ENCODE measurements at regions not wholly inside any gene's neighbourhood (a gene's known extent, or its start where the extent isn't known, plus 50 kb on each side); places are given as distances from the start of the nearest gene placed in this dataset.
"Not testable (repeated sequence)": the region's sequence is repeated elsewhere in the genome, so short reads cannot be mapped to it uniquely, and the experiment has no call there.

GRCh38 chr2:116776556-116776955 is 1037.9 kb upstream of the DDX18 start:
- no peak for DNase-seq

DNA sequence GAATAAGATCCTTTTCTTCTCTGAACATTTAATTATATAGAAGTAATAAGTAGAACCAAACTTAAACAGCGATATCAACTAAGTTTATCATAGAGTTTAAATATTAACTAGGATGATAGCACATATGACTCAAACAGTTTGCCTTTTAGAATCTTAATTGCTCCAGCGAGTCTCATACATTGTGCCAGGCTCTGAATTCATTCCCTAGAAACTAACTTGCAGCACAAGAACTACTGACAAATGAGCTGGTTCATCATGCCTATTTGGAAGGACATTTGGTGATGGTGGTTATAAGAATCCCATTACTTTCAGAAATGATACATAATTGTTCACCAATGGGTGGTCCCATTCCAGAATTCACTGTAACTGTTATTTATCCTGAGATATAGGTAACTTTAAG is 1026.6 kb upstream of the DDX18 start:
- no peak for DNase-seq

DNA sequence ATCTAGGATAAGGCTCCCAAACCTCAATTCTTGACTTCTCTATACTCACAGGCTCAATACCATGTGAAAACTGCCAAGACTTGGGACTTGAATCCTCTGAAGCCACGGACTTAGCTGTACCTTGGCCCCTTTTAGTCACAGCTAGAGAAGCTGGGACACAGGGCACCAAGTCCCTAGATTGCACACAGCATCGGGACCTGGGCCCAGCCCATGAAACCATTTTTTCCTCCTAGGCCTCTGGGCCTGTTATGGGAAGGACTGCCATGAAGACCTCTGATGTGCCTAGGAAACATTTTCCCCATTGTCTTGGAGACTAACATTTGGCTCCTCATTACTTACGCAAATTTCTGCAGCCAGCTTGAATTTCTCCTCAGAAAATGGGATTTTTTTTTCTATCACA is 1011.8 kb upstream of the DDX18 start:
- DNase-seq, result no peak

- DNase-seq, result no peak
Observed at GRCh38 chr2:116804901-116805300, 1009.6 kb upstream of the DDX18 start.

- not testable (repeated sequence) for DNase-seq
Observed at GRCh38 chr2:116806505-116806904, 1008.0 kb upstream of the DDX18 start.

- no peak for DNase-seq
Observed at GRCh38 chr2:116809109-116809508, 1005.4 kb upstream of the DDX18 start.

DNA sequence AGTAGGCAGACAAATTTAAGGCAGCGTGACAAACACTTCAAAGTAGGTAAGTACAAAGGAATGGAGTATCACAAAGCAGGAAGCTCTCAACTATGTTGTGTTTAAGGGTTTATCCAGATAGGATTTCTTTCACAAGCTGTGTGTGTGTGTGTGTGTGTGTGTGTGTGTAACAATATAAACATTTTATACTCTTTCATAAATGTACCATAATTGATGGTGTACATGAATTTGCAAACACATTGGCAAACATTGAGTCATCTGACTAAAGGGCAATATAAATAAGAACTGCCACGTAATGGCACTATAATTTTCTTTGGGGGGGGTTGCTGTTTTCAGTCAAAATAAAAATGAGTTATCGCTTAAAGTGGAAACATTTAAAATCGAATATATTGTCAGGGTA is 1004.4 kb upstream of the DDX18 start:
- DNase-seq, result no peak

DNA sequence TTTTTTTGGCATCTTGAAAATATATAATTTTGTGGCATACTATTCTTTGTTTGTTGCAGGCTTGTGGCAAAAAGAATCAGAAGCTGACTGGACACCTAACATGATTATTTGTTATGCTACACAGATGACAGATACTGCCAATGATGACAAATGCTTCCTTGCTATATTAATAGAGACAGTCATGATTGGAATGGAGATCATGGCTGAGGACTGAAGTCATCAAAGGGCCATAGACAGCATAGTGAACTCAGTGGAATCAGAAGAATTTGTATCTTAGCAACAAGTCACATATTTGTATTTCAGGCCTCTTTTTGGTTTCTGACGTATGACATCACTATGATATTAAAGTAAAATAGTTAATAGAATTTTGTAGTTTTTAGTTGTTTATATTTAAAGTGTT is 1003.8 kb upstream of the DDX18 start:
- no peak for DNase-seq

GRCh38 chr2:116819355-116819754 is 995.1 kb upstream of the DDX18 start:
- DNase-seq, result no peak

DNA sequence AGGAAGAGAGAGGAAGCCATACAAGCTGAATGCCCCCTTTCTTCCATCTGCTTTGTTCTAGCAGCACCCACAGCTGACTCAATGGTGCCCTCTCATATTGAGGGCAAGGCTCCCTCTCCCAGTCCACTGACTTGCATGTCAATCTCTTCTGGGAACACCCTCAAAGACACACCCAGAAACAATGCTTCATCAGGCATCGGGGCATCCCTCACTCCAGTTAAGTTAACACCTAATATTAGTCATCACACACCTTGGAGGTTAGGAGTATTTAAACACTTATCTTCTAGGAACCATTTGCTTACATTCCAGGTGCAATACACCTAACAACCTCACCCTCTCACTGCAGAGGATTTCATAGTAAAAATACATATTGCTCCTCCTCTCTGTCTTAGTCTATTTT is 993.5 kb upstream of the DDX18 start:
- DNase-seq, result no peak

- DNase-seq, result not testable (repeated sequence)
Observed at GRCh38 chr2:116829543-116829942, 984.9 kb upstream of the DDX18 start.

GRCh38 chr2:116832148-116832547 is 982.3 kb upstream of the DDX18 start:
- no peak for DNase-seq

GRCh38 chr2:116833052-116833451 is 981.4 kb upstream of the DDX18 start:
- DNase-seq, result no peak

GRCh38 chr2:116842164-116842563 is 972.3 kb upstream of the DDX18 start:
- no peak for DNase-seq

DNA sequence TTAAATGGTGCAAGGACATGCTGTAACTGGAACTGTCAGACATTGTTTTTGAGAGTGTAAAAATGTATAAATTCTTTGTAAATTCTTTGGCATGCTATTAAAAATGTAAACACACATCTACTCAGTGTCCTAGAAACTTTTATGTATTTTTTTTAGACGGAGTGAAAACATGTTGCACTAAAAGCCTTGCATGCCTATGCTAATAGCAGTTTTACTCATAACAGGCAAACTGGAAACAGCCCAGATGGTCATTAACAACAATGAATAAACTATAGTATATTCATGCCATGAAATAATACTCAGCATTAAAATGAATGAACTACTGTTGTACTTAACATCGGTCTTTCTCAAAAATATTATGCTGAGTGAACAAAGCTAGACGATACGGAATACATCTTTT is 954.8 kb upstream of the DDX18 start:
- no peak for DNase-seq

GRCh38 chr2:116874021-116874420 is 940.5 kb upstream of the DDX18 start:
- no peak for DNase-seq

- DNase-seq, result no peak
Observed at GRCh38 chr2:116877274-116877673, 937.2 kb upstream of the DDX18 start.

- no peak for DNase-seq
Observed at GRCh38 chr2:116877944-116878343, 936.5 kb upstream of the DDX18 start.

GRCh38 chr2:116879650-116880160 is 934.8 kb upstream of the DDX18 start:
- DNase-seq, result no peak

DNA sequence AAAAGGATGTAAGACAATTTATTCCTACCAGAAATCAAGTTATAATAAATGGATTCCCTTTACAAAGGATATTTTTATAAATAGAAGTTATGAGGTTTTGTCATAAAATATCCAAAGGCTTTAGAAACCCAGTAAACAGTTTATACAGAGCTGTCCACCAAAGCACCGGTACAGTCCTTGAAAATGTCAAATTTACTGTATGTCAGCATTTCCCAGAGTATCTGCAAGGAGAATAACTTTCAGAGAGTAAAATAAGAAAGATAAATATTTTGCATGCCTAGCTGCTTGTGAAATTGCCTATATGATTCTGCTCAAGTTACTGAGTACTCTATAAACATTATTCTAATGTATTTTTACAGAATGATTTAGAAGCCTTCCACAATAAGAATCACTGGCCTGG is 923.3 kb upstream of the DDX18 start:
- no peak for DNase-seq

DNA sequence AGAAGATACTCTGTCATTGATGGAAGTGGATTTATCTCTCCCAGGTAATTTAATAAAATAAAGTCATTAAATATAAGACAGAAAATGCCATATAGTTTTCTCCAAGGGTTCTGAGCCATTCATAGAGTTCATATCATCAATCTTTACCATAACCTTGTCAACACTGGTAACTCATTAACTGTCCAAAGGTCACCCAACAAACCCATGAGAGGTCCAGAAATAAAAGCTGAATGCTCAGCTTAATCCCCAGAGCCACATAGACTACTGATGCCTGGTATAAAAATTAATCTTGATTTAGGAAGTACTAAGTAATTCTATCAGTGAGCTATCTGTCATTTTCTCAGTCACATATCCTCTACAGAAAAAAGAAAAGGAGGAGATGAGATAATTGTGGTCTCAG is 903.0 kb upstream of the DDX18 start:
- no peak for DNase-seq

GRCh38 chr2:116915673-116916072 is 898.8 kb upstream of the DDX18 start:
- no peak for DNase-seq

DNA sequence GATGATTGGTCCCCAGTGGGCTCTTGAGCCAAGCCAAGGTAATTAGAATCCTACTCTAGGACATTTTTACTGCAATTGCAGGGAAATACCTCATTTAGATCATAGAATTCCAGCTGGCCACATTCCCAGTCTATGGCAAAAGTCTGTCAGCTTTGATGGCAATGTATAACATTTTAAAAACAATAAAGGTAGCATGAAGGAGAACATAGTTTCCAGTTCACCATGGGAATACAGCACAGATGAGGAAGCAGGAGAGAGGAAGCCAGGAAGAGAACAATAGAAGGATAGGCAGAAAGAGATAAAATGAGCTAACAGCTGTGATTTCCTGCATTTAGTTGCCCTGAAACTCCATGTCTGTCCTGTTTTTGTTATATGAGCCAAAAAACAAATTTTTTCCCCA is 897.3 kb upstream of the DDX18 start:
- no peak for DNase-seq

DNA sequence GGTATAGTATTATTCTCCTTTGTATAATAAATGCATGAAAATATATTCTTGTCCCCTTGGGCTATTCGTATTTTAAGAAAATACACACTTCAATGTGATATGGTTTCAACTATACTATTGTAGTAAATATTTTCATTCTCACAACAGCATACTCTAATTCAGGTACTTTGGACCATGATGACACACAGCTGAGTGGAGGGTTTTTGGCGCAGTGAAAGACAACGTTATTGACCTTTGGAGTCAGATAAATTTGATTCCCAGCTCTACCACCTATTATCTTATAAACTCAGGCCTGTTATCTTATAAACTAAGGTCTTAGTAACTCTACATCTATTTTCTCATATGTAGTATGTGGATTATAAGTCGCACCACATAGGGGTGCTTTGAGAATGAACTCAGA is 895.9 kb upstream of the DDX18 start:
- no peak for DNase-seq

GRCh38 chr2:116922414-116922813 is 892.1 kb upstream of the DDX18 start:
- no peak for DNase-seq

DNA sequence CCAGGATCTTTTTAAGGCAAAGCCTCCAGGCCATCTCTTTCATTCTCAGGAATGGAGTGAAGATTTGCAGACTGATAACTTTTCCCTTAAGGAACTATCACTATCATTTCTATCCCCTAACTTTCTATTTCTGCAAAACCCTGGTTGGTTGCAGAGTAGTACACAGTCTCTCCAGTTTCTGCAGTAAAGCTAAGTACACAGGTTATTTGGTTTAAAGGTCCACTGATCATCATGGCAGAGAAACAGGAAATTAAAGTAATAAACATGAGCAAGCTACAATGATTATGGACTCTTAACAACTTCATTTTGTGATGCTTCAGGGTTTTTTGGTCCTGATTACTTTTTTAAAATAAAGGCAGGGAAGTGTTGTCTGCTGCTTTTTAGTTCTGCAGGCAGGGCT is 890.0 kb upstream of the DDX18 start:
- no peak for DNase-seq

All from hematopoietic multipotent progenitor cell treated with erythropoietin and hydrocortisone succinate and interleukin-3 and kit ligand, for 4 days (in vitro differentiated cells).